Right lobe of liver (tissue), 6 donors: ENCODE measurements at regions not wholly inside any gene's neighbourhood (a gene's known extent, or its start where the extent isn't known, plus 50 kb on each side); places are given as distances from the start of the nearest gene placed in this dataset.

ENCODE experiments used
- ATAC-seq, 4 donors: fragments of 200-7000 bp; cut with Tn5 transposase; one replicate each; pipeline ENCODE4 v1.9.1; 2020; ENCODE audit warnings: mild to moderate bottlenecking in 4 of 4, moderate library complexity in 4 of 4
- DNase-seq, 3 donors: peaks; one replicate each; pipeline ENCODE4 v3.0.0-alpha.2; 2020
- H3K27ac ChIP-seq, 3 donors: fragments of 200-600 bp; one replicate each; pipeline ENCODE4 v1.8.0; 2022
- H3K27me3 ChIP-seq, 2 donors: fragments of 200-600 bp; one replicate each; pipeline ENCODE4 v1.8.0; 2022
- H3K36me3 ChIP-seq, 4 donors: fragments of 200-600 bp; sonication (generic) in 1 of 4; one replicate each; pipeline versions ENCODE4 v1.5.1 to v1.8.0; 2017 to 2022; ENCODE audit warnings: control low read depth in 1 of 4
- H3K4me1 ChIP-seq, 4 donors: fragments of 200-600 bp; sonication (generic) in 1 of 4; one replicate each; pipeline versions ENCODE4 v1.5.1 to v1.8.0; 2017 to 2022; ENCODE audit warnings: control low read depth in 1 of 4
- H3K4me3 ChIP-seq, 3 donors: fragments of 200-600 bp; one replicate each; pipeline ENCODE4 v1.8.0; 2022
- H3K9me3 ChIP-seq, 4 donors: fragments of 200-600 bp; sonication (generic) in 1 of 4; one replicate each; pipeline versions ENCODE4 v1.5.1 to v1.8.0; 2017 to 2022; ENCODE audit warnings: control low read depth in 1 of 4
- CTCF ChIP-seq, 4 donors: fragments of 200-600 bp in 3 of 4; fragments of 450-650 bp in 1 of 4; IDR thresholded peaks; one replicate each; pipeline versions ENCODE4 v1.5.1 to v1.8.0; 2016 to 2022; ENCODE audit warnings: antibody characterized with exemption in 4 of 4, mild to moderate bottlenecking in 2 of 4
- POLR2A ChIP-seq: fragments of 450-650 bp; IDR thresholded peaks from one replicate; pipeline ENCODE4 v1.6.1; 2017; ENCODE audit warnings: antibody characterized with exemption, mild to moderate bottlenecking
- WGBS: methylation state at CpG from one replicate; pipeline ENCODE4 v1.1.6; 2018; ENCODE audit warnings: low coverage, low lambda C conversion rate; ENCODE audit not compliant: insufficient coverage; ENCODE audit errors: missing lambda C conversion rate; 5-methylcytosine and 5-hydroxymethylcytosine counted together
- intact Hi-C, 2 donors: fragments of 100-400 bp; cut with DNase I; formaldehyde crosslinking; loops; one replicate each; pipeline versions ENCODE4 v1.11.2 to v1.14.1; 2022
- donor health status: DM: no; HTN: yes; CAD: no.
- donor health status: DM: no; HTN: no; CAD: no.
- donor health status: DM: no; HTN: no; CAD: no.
- donor health status: DM: no; HTN: yes; CAD: no.
- donor health status: DM: no; HTN: yes; CAD: no.

GRCh38 chr6:140168365-140168764, 793.9 kb upstream of the CITED2 start:
- no peaks in the 10 kb centered on the region for H3K4me1 ChIP-seq
- TF ChIP-seq CTCF (IDR thresholded peaks at IDR 0.05) (no peak), POLR2A (no peak)
- H3K27ac ChIP-seq: no peak overlapping the region
- no peak for ATAC-seq
- intact Hi-C loops: no loop called here
- no peak overlapping the region for H3K4me3 ChIP-seq
- no peaks in the 10 kb centered on the region for H3K27me3 ChIP-seq
- 89% methylated on average over 3 of the region's 3 CpGs for WGBS
- no peaks in the 10 kb centered on the region for H3K9me3 ChIP-seq
- DNase-seq: no peak
- no peaks in the 10 kb centered on the region for H3K36me3 ChIP-seq

GRCh38 chr6:140160909-140161308, 786.5 kb upstream of the CITED2 start:
- WGBS: 62% methylated on average over 1 of the region's 1 CpG
- no peak for TF ChIP-seq CTCF (IDR thresholded peaks at IDR 0.05)
- no peak for TF ChIP-seq POLR2A
- ATAC-seq (no peak), DNase-seq (no peak)
- no peaks in the 10 kb centered on the region for H3K27me3 ChIP-seq
- no peaks in the 10 kb centered on the region for H3K36me3 ChIP-seq
- H3K27ac ChIP-seq: no peak overlapping the region
- H3K9me3 ChIP-seq: no peaks in the 10 kb centered on the region
- no peak overlapping the region for H3K4me3 ChIP-seq
- intact Hi-C loops: no loop called here
- H3K4me1 ChIP-seq: no peaks in the 10 kb centered on the region

GRCh38 chr6:140160494-140160893, 786.0 kb upstream of the CITED2 start:
- H3K4me1 ChIP-seq: no peaks in the 10 kb centered on the region
- no peak for ATAC-seq
- TF ChIP-seq CTCF (IDR thresholded peaks at IDR 0.05) (no peak), POLR2A (no peak)
- no peak for DNase-seq
- H3K36me3 ChIP-seq: no peaks in the 10 kb centered on the region
- intact Hi-C loops: no loop called here
- no peak overlapping the region for H3K4me3 ChIP-seq
- H3K27ac ChIP-seq: no peak overlapping the region
- 90% methylated on average over 3 of the region's 3 CpGs for WGBS
- H3K27me3 ChIP-seq: no peaks in the 10 kb centered on the region
- H3K9me3 ChIP-seq: no peaks in the 10 kb centered on the region

DNA sequence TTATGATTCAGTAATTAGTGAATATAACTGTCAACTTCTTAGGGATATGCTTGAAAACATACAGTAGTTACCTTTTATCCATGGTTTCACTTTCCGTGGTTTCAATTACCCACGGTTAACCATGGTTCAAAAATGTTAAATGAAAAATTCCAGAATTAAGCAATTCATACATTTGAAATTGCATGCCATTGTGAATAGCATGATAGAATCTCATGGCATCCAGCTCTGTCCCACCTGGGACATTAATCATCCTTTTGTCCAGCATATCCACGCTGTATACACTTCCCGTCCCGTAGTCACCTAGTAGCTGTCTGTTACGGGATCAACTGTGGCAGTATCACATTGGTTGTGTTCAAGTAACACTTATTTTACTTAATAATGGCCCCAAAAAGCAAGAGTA, 781.7 kb upstream of the CITED2 start:
- Histone ChIP-seq H3K36me3 (no peaks in the 10 kb centered on the region), H3K27ac (no peak overlapping the region), H3K4me1 (no peaks in the 10 kb centered on the region), H3K27me3 (no peaks in the 10 kb centered on the region), H3K4me3 (no peak overlapping the region), H3K9me3 (no peaks in the 10 kb centered on the region)
- no peak for TF ChIP-seq CTCF (IDR thresholded peaks at IDR 0.05)
- no peak for TF ChIP-seq POLR2A
- 88% methylated on average over 6 of the region's 6 CpGs for WGBS
- ATAC-seq: no peak
- intact Hi-C loops: no loop called here
- DNase-seq: no peak

GRCh38 chr6:140155451-140156126, 781.1 kb upstream of the CITED2 start:
- no peaks in the 10 kb centered on the region for H3K27me3 ChIP-seq
- no peaks in the 10 kb centered on the region for H3K36me3 ChIP-seq
- no peak overlapping the region for H3K27ac ChIP-seq
- no peak for ATAC-seq
- no peak for DNase-seq
- no peak for TF ChIP-seq CTCF (IDR thresholded peaks at IDR 0.05)
- no peak for TF ChIP-seq POLR2A
- no peak overlapping the region for H3K4me3 ChIP-seq
- no peaks in the 10 kb centered on the region for H3K4me1 ChIP-seq
- no peaks in the 10 kb centered on the region for H3K9me3 ChIP-seq
- intact Hi-C loops: no loop called here
